Osteocyte (in vitro differentiated cells): ENCODE measurements at regions not wholly inside any gene's neighbourhood (a gene's known extent, or its start where the extent isn't known, plus 50 kb on each side); places are given as distances from the start of the nearest gene placed in this dataset.

ENCODE experiments used
- DNase-seq: peaks from one replicate; pipeline ENCODE4 v3.0.0; 2021; ENCODE audit warnings: mixed read lengths; ENCODE audit not compliant: unreplicated experiment; ENCODE audit errors: extremely low spot score
- H3K27ac Mint-ChIP-seq: one replicate; pipeline ENCODE4 v1.8.0; 2021; ENCODE audit warnings: mild to moderate bottlenecking, mixed read lengths; ENCODE audit not compliant: unreplicated experiment
- H3K27me3 Mint-ChIP-seq: one replicate; pipeline ENCODE4 v1.8.0; 2021; ENCODE audit warnings: mixed read lengths; ENCODE audit not compliant: unreplicated experiment
- H3K36me3 Mint-ChIP-seq: one replicate; pipeline ENCODE4 v1.8.0; 2021; ENCODE audit warnings: mixed read lengths; ENCODE audit not compliant: unreplicated experiment
- H3K4me1 Mint-ChIP-seq: one replicate; pipeline ENCODE4 v1.8.0; 2021; ENCODE audit warnings: mixed read lengths; ENCODE audit not compliant: unreplicated experiment
- H3K4me3 Mint-ChIP-seq: one replicate; pipeline ENCODE4 v1.8.0; 2021; ENCODE audit warnings: mild to moderate bottlenecking, moderate library complexity, mixed read lengths; ENCODE audit not compliant: unreplicated experiment
- H3K9me3 Mint-ChIP-seq: one replicate; pipeline ENCODE4 v1.8.0; 2021; ENCODE audit warnings: mixed read lengths; ENCODE audit not compliant: unreplicated experiment
- CTCF ChIP-seq: fragments of 200-600 bp; sonication (generic); IDR thresholded peaks from 2 replicates; pipeline ENCODE4 v1.5.0; 2021; ENCODE audit warnings: antibody characterized with exemption, mild to moderate bottlenecking, moderate library complexity

GRCh38 chr1:181354865-181355264 lies 128.5 kb upstream of the CACNA1E start:
- peak; percentile 64 for DNase-seq
- no peak overlapping the region for H3K4me3 Mint-ChIP-seq

GRCh38 chr1:181356505-181357340 lies 126.6 kb upstream of the CACNA1E start:
- no peak for TF ChIP-seq CTCF
- peak; percentile 68 for DNase-seq
- no peaks in the 10 kb centered on the region for H3K9me3 Mint-ChIP-seq
- no peaks in the 10 kb centered on the region for H3K36me3 Mint-ChIP-seq
- no peaks in the 10 kb centered on the region for H3K27me3 Mint-ChIP-seq
- H3K27ac Mint-ChIP-seq, result no peak overlapping the region
- H3K4me1 Mint-ChIP-seq, result no peaks in the 10 kb centered on the region
- H3K4me3 Mint-ChIP-seq, result no peak overlapping the region

More at GRCh38 chr1:181354865-181355264, 128.5 kb upstream of the CACNA1E start:
- no peaks in the 10 kb centered on the region for H3K4me1 Mint-ChIP-seq
- no peaks in the 10 kb centered on the region for H3K36me3 Mint-ChIP-seq
- no peaks in the 10 kb centered on the region for H3K27me3 Mint-ChIP-seq
- no peak overlapping the region for H3K27ac Mint-ChIP-seq
- no peak for TF ChIP-seq CTCF
- no peaks in the 10 kb centered on the region for H3K9me3 Mint-ChIP-seq

- Mint-ChIP-seq H3K9me3 (no peaks in the 10 kb centered on the region), H3K27me3 (no peaks in the 10 kb centered on the region), H3K36me3 (no peaks in the 10 kb centered on the region), H3K4me1 (no peaks in the 10 kb centered on the region), H3K4me3 (no peak overlapping the region), H3K27ac (no peak overlapping the region)
- no peak for TF ChIP-seq CTCF
- no peak for DNase-seq
These were observed 124.3 kb upstream of the CACNA1E start for GRCh38 chr1:181359012-181359411.

- peak; percentile 62 for DNase-seq
- TF ChIP-seq CTCF, result no peak
- Mint-ChIP-seq H3K9me3 (no peaks in the 10 kb centered on the region), H3K4me1 (no peaks in the 10 kb centered on the region), H3K36me3 (no peaks in the 10 kb centered on the region), H3K27me3 (no peaks in the 10 kb centered on the region), H3K27ac (no peak overlapping the region), H3K4me3 (no peak overlapping the region)
These were observed 118.5 kb upstream of the CACNA1E start for GRCh38 chr1:181364801-181365200.

- H3K27ac Mint-ChIP-seq, result no peak overlapping the region
- no peaks in the 10 kb centered on the region for H3K36me3 Mint-ChIP-seq
- no peaks in the 10 kb centered on the region for H3K4me1 Mint-ChIP-seq
- DNase-seq, result peak; percentile 59
- TF ChIP-seq CTCF, result no peak
- H3K27me3 Mint-ChIP-seq, result no peaks in the 10 kb centered on the region
- H3K9me3 Mint-ChIP-seq, result peaks cover 2% of the 10 kb centered on the region
- no peak overlapping the region for H3K4me3 Mint-ChIP-seq
These were observed 116.4 kb upstream of the CACNA1E start for GRCh38 chr1:181366910-181367309.
